Neural cell (in vitro differentiated cells): ENCODE measurements at regions not wholly inside any gene's neighbourhood (a gene's known extent, or its start where the extent isn't known, plus 50 kb on each side); places are given as distances from the start of the nearest gene placed in this dataset.

ENCODE experiments used
- H2AFZ ChIP-seq: fragments of 200-600, 300-800 bp; sonication (generic), shearing (Covaris generic); 2 replicates; pipeline ENCODE4 v1.6.0; 2014; ENCODE audit warnings: low read depth, mild to moderate bottlenecking, antibody characterized with exemption, low read length, moderate library complexity
- H3F3A ChIP-seq: fragments of 200-600 bp; shearing (Covaris generic); 2 replicates; pipeline ENCODE4 v1.6.1; 2016; ENCODE audit warnings: mild to moderate bottlenecking, moderate library complexity, mixed read lengths, antibody characterized with exemption, low read length; ENCODE audit not compliant: insufficient read depth, poor library complexity, severe bottlenecking
- H3K27ac ChIP-seq: fragments of 200-600, 300-800 bp; sonication (generic), shearing (Covaris generic); 2 replicates; pipeline ENCODE4 v1.5.1; 2014; ENCODE audit warnings: mild to moderate bottlenecking, low read length, moderate library complexity
- H3K27me3 ChIP-seq: fragments of 300-800, 200-600 bp; sonication (generic), shearing (Covaris generic); 2 replicates; pipeline ENCODE4 v1.6.0; 2014; ENCODE audit warnings: mild to moderate bottlenecking, low read depth, low read length, moderate library complexity; ENCODE audit not compliant: insufficient read depth
- H3K36me3 ChIP-seq: fragments of 300-800, 200-600 bp; sonication (generic), shearing (Covaris generic); 2 replicates; pipeline ENCODE4 v1.5.1; 2014; ENCODE audit warnings: mild to moderate bottlenecking, antibody characterized with exemption, low read length, moderate library complexity; ENCODE audit not compliant: insufficient read depth
- H3K4me2 ChIP-seq: fragments of 300-800, 200-600 bp; sonication (generic), shearing (Covaris generic); 2 replicates; pipeline ENCODE4 v1.6.0; 2014; ENCODE audit warnings: mild to moderate bottlenecking, low read length
- H3K4me3 ChIP-seq: fragments of 300-800, 200-600 bp; sonication (generic), shearing (Covaris generic); 2 replicates; pipeline ENCODE4 v1.5.1; 2014; ENCODE audit warnings: mild to moderate bottlenecking, low read length, moderate library complexity
- H3K79me2 ChIP-seq: fragments of 200-600 bp; shearing (Covaris generic); replicated peaks from 2 replicates; pipeline ENCODE4 v1.6.0; 2014; ENCODE audit warnings: mild to moderate bottlenecking, low read length, moderate library complexity; ENCODE audit not compliant: insufficient read depth
- H3K9ac ChIP-seq: fragments of 300-800, 200-600 bp; sonication (generic), shearing (Covaris generic); 2 replicates; pipeline ENCODE4 v1.6.1; 2016; ENCODE audit warnings: mild to moderate bottlenecking, low read length, mixed read lengths
- H3K9me2 ChIP-seq: fragments of 200-600 bp; shearing (Covaris generic); 2 replicates; pipeline ENCODE4 v1.6.1; 2016; ENCODE audit warnings: mild to moderate bottlenecking, low read length, mixed read lengths; ENCODE audit not compliant: insufficient read depth
- H3K9me3 ChIP-seq: fragments of 200-600, 300-800 bp; sonication (generic), shearing (Covaris generic); 2 replicates; pipeline ENCODE4 v1.6.1; 2016; ENCODE audit warnings: mild to moderate bottlenecking, mixed run types, low read length, moderate library complexity, mixed read lengths
- H4K20me1 ChIP-seq: fragments of 200-600 bp; shearing (Covaris generic); 2 replicates; pipeline ENCODE4 v1.6.1; 2016; ENCODE audit warnings: mild to moderate bottlenecking, mixed run types; ENCODE audit not compliant: insufficient read depth
- CTCF ChIP-seq: fragments of 450-650 bp; IDR thresholded peaks from 2 replicates; pipeline ENCODE4 v1.5.1; 2014; ENCODE audit warnings: antibody characterized with exemption, mild to moderate bottlenecking, moderate library complexity; ENCODE audit not compliant: poor library complexity, severe bottlenecking
- EP300 ChIP-seq: fragments of 450-650 bp; conservative IDR thresholded peaks from 2 replicates; pipeline ENCODE4 v1.6.1; 2014; ENCODE audit warnings: antibody characterized with exemption, mild to moderate bottlenecking, moderate library complexity; ENCODE audit not compliant: poor library complexity, severe bottlenecking
- EZH2 ChIP-seq: fragments of 200-600, 300-800 bp; shearing (Covaris generic), sonication (generic); IDR thresholded peaks from 2 replicates; pipeline ENCODE4 v1.6.1; 2014; ENCODE audit warnings: antibody characterized with exemption, low read length, borderline replicate concordance, mild to moderate bottlenecking; ENCODE audit not compliant: insufficient read depth, poor library complexity, severe bottlenecking
- MXI1 ChIP-seq: fragments of 450-650 bp; conservative IDR thresholded peaks from 2 replicates; pipeline ENCODE4 v1.6.1; 2014; ENCODE audit warnings: antibody characterized with exemption, mild to moderate bottlenecking; ENCODE audit not compliant: poor library complexity, severe bottlenecking
- POLR2AphosphoS5 ChIP-seq: IDR thresholded peaks from 2 replicates; pipeline ENCODE4 v1.6.1; 2012
- RAD21 ChIP-seq: fragments of 450-650 bp; conservative IDR thresholded peaks from 2 replicates; pipeline ENCODE4 v1.6.1; 2014; ENCODE audit warnings: antibody characterized with exemption, mild to moderate bottlenecking, moderate library complexity
- SMC3 ChIP-seq: fragments of 450-650 bp; conservative IDR thresholded peaks from 2 replicates; pipeline ENCODE4 v1.6.1; 2014; ENCODE audit warnings: antibody characterized with exemption, mild to moderate bottlenecking, moderate library complexity; ENCODE audit not compliant: poor library complexity
- TAF1 ChIP-seq: IDR thresholded peaks from 2 replicates; pipeline ENCODE4 v1.6.1; 2012; ENCODE audit warnings: low read depth
- TF ChIP-seq, protein P1 (sequence below): IDR thresholded peaks from 2 replicates; pipeline ENCODE4 v1.6.1; 2012; ENCODE audit warnings: borderline replicate concordance

DNA sequence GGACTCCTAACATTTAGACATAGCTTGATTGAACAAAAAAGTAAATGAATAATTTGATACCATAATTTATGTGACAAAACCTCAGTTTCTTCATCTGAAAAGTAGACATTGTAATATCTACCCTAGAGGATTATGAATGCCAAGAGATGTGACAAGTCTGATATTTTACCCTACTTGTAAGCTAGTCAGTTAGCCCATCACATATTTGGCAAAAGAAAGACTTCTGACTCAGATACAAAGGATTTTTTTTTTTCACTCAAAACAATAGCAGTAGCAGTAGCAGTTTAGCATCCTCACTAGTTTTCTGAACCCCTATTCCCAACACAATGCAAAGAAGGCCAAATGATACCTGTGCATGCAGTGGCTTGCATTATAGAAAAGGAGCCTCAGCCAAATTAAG, 377.3 kb upstream of the E2F7 start:
- Histone ChIP-seq H2AFZ (no peak overlapping the region), H3K27me3 (no peaks in the 10 kb centered on the region), H3K36me3 (no peaks in the 10 kb centered on the region), H3K79me2 (no peaks in the 10 kb centered on the region), H3K4me3 (no peak overlapping the region), H3K9me3 (no peaks in the 10 kb centered on the region), H3K9ac (no peak overlapping the region), H3K9me2 (no peaks in the 10 kb centered on the region), H3K27ac (no peak overlapping the region), H3F3A (peaks cover 3% of the 10 kb centered on the region), H3K4me2 (no peak overlapping the region), H4K20me1 (no peaks in the 10 kb centered on the region)
- TF ChIP-seq EZH2 = no peak
- TF ChIP-seq TAF1 = no peak
- no peak for TF ChIP-seq MXI1
- no peak for TF ChIP-seq CTCF
- no peak for TF ChIP-seq SMC3
- no peak for TF ChIP-seq EP300
- no peak for TF ChIP-seq POLR2AphosphoS5
- TF ChIP-seq, protein P1, sequence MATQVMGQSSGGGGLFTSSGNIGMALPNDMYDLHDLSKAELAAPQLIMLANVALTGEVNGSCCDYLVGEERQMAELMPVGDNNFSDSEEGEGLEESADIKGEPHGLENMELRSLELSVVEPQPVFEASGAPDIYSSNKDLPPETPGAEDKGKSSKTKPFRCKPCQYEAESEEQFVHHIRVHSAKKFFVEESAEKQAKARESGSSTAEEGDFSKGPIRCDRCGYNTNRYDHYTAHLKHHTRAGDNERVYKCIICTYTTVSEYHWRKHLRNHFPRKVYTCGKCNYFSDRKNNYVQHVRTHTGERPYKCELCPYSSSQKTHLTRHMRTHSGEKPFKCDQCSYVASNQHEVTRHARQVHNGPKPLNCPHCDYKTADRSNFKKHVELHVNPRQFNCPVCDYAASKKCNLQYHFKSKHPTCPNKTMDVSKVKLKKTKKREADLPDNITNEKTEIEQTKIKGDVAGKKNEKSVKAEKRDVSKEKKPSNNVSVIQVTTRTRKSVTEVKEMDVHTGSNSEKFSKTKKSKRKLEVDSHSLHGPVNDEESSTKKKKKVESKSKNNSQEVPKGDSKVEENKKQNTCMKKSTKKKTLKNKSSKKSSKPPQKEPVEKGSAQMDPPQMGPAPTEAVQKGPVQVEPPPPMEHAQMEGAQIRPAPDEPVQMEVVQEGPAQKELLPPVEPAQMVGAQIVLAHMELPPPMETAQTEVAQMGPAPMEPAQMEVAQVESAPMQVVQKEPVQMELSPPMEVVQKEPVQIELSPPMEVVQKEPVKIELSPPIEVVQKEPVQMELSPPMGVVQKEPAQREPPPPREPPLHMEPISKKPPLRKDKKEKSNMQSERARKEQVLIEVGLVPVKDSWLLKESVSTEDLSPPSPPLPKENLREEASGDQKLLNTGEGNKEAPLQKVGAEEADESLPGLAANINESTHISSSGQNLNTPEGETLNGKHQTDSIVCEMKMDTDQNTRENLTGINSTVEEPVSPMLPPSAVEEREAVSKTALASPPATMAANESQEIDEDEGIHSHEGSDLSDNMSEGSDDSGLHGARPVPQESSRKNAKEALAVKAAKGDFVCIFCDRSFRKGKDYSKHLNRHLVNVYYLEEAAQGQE = no peak
- no peak for TF ChIP-seq RAD21

DNA sequence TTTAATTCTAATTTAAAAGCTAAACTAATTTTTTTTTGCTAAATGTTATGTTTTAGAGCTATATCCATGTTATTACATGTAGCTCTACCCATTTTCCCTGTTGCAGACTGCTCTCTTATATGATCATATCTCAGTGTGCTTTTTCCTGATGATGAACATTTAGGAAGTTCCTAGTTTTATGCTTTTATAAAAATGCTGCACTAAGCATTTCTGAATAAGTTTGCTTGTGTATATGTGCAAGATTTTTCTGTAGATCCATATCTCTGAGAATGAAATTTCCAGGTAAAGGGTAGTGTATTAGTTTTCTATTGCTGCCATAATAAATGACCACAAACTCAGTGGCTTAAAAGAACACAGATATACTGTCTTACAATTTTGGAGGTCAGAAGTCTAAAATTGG, 374.4 kb upstream of the E2F7 start:
- Histone ChIP-seq H3K27ac (no peak overlapping the region), H3K4me3 (no peak overlapping the region), H3K9ac (no peak overlapping the region), H3K36me3 (no peaks in the 10 kb centered on the region), H3K4me2 (no peak overlapping the region), H3F3A (peaks cover 3% of the 10 kb centered on the region), H3K9me3 (no peaks in the 10 kb centered on the region), H4K20me1 (no peaks in the 10 kb centered on the region), H3K79me2 (no peaks in the 10 kb centered on the region), H3K27me3 (no peaks in the 10 kb centered on the region), H2AFZ (no peak overlapping the region), H3K9me2 (no peaks in the 10 kb centered on the region)
- TF ChIP-seq TAF1 = no peak
- no peak for TF ChIP-seq POLR2AphosphoS5
- no peak for TF ChIP-seq SMC3
- TF ChIP-seq EP300 = no peak
- no peak for TF ChIP-seq EZH2
- no peak for TF ChIP-seq MXI1
- no peak for TF ChIP-seq CTCF
- TF ChIP-seq, protein P1 = no peak
- TF ChIP-seq RAD21 = no peak
